GM12891 (cell line): ENCODE measurements at regions not wholly inside any gene's neighbourhood (a gene's known extent, or its start where the extent isn't known, plus 50 kb on each side); places are given as distances from the start of the nearest gene placed in this dataset.

Source experiments
- DNase-seq: peaks from one replicate; pipeline ENCODE4 v3.0.0; 2011; ENCODE audit warnings: low spot score; ENCODE audit not compliant: insufficient read length
- FAIRE-seq: peaks from 2 replicates; lab custom pipeline; 2011; peaks lifted over from hg19 to GRCh38; lab: Jason Lieb, UNC
- PAX5 ChIP-seq: IDR thresholded peaks from 2 replicates; pipeline ENCODE4 v1.6.1; 2011; ENCODE audit warnings: low read length, moderate library complexity, mild to moderate bottlenecking; ENCODE audit not compliant: insufficient read depth, severe bottlenecking
- POLR2A ChIP-seq: IDR thresholded peaks from 2 replicates; pipeline ENCODE4 v1.6.1; 2011; ENCODE audit warnings: low read depth, low read length, control low read depth
- POLR2AphosphoS5 ChIP-seq: IDR thresholded peaks from 2 replicates; pipeline ENCODE4 v1.6.1; 2011; ENCODE audit warnings: low read depth, low read length, control low read depth
- POU2F2 ChIP-seq: IDR thresholded peaks from 2 replicates; pipeline ENCODE4 v1.6.1; 2011; ENCODE audit warnings: low read depth, mild to moderate bottlenecking, control low read depth, low read length, moderate library complexity
- SPI1 ChIP-seq: IDR thresholded peaks from 2 replicates; pipeline ENCODE4 v1.6.1; 2011; ENCODE audit warnings: low read depth, low read length, control low read depth
- TAF1 ChIP-seq: IDR thresholded peaks from 2 replicates; pipeline ENCODE4 v1.6.1; 2011; ENCODE audit warnings: low read depth, low read length, control low read depth

DNA sequence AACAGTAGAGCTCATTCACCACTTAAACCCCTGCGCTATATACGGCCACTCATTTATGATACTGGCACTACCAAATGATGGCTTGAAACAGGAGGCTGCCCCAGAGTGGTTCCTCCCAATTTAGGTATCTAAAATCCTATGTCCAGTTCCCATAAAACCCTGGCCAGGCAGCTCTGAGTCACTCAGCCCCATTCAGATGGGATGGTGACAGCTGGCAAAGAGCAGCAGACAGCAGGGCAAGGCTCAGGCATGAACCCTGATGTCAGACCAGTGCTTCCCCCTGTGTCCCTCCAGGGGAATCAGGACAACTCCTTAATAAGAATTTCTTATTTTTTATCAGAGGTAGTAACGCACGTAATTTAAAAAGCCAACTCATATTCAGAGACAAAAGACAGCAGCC, 77.2 kb upstream of the RNU6-1 start:
- DNase-seq = no peak
- no peak for FAIRE-seq
- no peak for TF ChIP-seq POLR2A
- no peak for TF ChIP-seq PAX5
- TF ChIP-seq SPI1 = no peak
- no peak for TF ChIP-seq TAF1
- no peak for TF ChIP-seq POLR2AphosphoS5
- no peak for TF ChIP-seq POU2F2

DNA sequence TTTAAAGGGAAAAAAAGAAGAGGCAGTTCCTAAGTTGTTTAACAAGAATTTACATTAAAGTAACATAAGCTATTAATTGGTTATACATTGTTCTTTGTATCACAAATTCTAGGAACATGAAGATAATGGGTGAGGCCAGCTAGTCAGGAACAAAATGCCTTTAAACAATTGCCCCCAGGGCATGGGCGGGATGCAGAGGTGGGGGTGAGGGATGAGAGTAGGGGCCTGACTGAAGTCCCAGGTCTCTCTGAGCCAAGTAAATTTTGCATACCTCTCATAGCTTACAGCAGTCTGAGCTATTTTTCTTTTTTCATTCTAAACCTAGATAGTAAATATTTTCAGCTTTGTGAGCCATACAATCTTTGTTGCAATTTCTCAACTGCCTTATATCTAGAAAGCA, 77.8 kb upstream of the RNU6-1 start:
- no peak for FAIRE-seq
- no peak for DNase-seq
- no peak for TF ChIP-seq PAX5
- no peak for TF ChIP-seq POLR2AphosphoS5
- TF ChIP-seq POLR2A = no peak
- TF ChIP-seq SPI1 = no peak
- no peak for TF ChIP-seq POU2F2
- no peak for TF ChIP-seq TAF1

DNA sequence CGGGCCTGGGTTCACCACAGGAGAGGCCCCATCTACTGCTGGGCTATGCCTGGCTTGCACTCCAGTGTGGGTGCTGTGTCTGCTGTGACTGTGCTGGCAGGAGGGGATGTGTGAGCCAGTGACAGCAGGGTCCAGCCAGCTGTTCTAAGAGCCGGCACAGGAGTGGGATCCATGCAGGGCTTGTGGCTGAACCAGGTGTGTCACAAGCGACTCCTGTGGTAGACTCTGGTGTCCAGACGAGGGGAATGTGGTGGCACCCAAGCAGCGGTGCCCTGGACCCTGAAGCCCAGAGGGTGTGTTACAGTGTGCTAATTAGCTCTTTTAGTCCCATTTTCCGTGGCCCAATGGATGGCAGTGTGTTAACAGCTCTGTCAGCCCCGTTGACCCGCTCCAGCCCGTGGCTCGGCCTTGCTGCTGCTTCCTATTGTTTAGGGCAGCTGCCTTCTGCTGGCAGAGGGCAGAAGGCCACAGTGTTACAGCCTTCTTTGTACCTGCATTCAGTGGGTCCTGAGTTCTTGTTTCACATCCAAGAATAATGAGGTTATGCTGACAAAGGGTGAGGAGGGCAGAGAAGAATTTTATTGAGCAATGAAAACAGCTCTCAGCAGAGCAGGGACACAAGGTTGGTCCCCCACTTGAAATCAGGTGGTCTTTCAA, 78.5 kb upstream of the RNU6-1 start:
- DNase-seq (no peak), FAIRE-seq (no peak)
- TF ChIP-seq PAX5 (no peak), TAF1 (no peak), SPI1 (no peak), POLR2AphosphoS5 (no peak), POU2F2 (no peak), POLR2A (no peak)

DNA sequence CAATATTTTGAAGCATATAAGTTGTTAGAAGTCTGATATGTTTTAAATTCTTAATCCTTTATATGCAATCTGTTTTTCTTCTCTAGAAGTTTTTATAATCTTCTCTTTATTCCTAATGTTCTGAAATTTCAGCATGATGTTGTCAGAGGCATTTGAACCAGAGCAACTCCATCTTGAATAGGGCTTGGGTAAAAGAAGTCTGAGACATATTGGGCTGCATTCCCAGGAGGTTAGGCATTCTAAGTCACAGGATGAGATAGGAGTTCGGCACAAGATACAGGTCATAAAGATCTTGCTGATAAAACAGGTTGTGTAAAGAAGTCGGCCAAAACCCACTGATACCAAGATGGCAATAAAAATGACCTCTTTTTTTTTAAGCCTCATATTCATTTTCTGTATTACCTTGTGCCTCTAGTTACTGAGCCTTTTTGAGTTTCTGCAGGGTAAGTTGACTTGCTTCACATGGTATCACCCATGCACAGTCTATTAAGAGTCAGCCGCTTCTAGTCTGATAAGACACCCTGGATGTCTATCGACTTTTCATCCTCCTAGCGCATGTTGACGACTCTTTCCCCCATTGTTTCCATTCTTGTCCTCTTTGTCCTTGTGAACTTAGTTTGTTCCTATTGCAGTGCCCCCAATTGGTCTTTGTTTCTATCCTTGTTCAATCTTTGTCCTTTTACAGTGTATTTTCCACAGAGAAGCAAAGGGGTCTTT, 80.8 kb upstream of the RNU6-1 start:
- FAIRE-seq (no peak), DNase-seq (no peak)
- no peak for TF ChIP-seq POU2F2
- TF ChIP-seq SPI1 = no peak
- no peak for TF ChIP-seq PAX5
- TF ChIP-seq POLR2AphosphoS5 = no peak

DNA sequence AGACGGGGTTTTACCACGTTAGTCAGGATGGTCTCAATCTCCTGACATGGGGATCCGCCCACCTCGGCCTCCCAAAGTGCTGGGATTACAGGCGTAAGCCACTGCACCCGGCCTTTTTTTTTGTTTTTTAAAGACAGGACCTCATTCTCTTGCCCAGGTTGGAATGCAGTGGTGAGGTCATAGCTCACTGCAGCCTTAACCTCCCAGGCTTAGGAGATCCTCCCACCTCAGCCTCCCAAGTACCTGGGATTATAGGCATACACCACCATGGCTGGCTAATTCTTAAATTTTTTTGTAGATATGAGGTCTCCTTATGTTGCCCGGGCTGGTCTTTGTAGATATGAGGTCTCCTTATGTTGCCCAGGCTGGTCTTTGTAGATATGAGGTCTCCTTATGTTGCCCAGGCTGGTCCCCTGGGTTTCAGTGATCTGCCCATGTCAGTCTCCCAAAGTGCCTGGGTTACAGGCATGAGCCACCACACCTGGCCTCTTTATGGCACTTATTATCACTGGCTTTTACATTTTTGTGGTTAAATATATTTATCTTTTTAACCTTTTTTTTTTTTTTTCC, 82.3 kb upstream of the RNU6-1 start:
- DNase-seq = no peak
- no peak for FAIRE-seq
- TF ChIP-seq POLR2AphosphoS5 (no peak), PAX5 (no peak), TAF1 (no peak), SPI1 (no peak), POU2F2 (no peak), POLR2A (no peak)

DNA sequence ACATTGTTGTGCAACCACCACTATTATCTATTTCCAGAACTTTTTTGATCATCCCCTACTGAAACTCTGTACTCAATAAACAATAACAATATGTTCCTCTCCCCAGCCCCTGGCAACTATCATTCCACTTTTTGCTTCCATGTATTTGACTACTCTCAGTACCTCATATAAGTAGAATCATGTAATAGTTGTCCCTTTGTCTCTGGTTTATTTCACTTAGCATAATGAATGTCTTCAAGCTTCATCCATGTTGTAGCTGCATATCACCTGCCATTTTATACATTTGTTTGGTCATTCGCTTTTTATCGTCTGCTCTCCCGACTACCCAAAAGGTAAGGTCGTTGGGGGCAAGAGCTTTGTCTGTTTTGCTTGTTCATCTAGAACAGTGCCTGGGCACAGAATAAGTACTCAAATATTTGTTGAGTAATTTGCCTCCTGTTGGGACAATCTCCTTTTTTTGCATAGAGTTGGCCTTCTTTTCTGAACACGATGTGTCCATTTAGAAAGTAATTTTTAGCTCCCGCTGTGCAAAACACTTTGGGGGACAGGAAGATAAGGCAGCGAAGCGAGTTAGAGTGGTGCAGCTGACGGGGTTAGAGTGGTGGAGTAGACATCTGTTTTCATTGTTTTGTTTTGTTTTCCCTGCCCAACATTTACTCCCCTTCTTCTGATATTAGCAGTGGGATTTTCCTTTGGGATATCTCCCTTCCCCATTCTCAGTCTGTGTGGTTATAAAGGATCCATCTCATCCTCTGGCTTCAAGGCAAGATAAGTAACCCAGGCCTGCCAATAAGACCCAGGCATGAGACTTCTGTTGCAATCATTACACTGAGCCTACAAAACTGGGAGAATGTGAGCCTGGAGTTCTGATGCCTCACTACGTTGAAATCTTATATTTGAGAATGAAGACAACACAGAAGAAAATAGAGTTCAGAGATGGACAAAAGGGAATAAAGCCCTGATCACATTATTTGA, 83.4 kb upstream of the RNU6-1 start:
- TF ChIP-seq POU2F2 = no peak
- TF ChIP-seq POLR2AphosphoS5 = no peak
- TF ChIP-seq POLR2A = no peak
- TF ChIP-seq TAF1 = no peak
- no peak for TF ChIP-seq SPI1
- peak; percentile 5 for FAIRE-seq
- DNase-seq = no peak

DNA sequence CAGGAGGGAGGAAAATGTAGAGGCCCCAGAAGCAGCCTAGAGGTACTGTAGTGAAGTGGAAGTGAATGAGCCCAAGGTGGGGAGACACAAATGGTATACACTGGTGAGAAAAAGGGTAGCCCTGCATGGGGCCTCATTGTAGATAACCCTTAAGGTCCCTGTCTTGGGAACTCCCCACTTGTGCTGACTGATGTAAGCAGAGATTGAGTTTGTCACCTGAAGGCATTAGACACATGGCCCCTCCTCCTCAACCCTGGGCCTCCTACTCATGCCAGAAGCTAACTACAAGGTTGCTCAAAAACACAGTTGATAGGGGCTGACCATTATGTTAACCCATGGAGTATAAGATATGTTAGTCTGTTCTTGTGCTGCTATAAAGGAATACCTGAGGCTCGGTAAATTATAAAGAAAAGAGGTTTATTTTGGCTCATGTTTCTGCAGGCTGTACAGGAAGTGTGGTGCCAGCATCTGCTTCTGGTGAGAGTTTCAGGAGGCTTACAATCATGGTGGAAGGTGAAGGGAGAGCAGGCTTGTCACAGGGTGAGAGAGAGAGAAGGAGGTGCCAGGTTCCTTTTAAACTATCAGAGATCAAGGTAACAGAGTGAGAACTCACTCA, 84.6 kb upstream of the RNU6-1 start:
- no peak for FAIRE-seq
- no peak for DNase-seq
- TF ChIP-seq POU2F2 = no peak
- no peak for TF ChIP-seq POLR2A
- TF ChIP-seq TAF1 = no peak
- no peak for TF ChIP-seq PAX5
- no peak for TF ChIP-seq POLR2AphosphoS5
- TF ChIP-seq SPI1 = no peak

DNA sequence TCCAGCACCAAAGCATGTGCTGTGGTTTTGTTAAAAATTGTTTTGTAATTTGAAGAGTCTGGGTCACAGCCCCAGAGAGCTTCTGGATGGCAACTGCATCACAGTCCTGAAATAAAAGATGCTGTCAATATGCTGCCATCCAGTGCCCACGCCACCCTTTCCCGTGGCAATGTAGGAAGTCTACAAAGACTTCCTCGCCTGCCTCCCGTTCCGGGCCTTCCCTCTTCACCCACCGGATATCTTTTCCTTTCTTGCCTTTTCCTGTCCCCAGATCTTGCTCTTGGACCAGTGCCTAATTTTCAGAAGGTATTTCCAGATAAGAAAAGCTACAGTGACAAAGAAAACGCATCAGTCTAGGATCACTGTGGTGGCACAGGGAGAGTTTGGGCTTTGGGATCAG, 85.3 kb upstream of the RNU6-1 start:
- FAIRE-seq = no peak
- no peak for DNase-seq
- TF ChIP-seq SPI1 (no peak), POLR2A (no peak), PAX5 (no peak), POU2F2 (no peak), POLR2AphosphoS5 (no peak), TAF1 (no peak)

DNA sequence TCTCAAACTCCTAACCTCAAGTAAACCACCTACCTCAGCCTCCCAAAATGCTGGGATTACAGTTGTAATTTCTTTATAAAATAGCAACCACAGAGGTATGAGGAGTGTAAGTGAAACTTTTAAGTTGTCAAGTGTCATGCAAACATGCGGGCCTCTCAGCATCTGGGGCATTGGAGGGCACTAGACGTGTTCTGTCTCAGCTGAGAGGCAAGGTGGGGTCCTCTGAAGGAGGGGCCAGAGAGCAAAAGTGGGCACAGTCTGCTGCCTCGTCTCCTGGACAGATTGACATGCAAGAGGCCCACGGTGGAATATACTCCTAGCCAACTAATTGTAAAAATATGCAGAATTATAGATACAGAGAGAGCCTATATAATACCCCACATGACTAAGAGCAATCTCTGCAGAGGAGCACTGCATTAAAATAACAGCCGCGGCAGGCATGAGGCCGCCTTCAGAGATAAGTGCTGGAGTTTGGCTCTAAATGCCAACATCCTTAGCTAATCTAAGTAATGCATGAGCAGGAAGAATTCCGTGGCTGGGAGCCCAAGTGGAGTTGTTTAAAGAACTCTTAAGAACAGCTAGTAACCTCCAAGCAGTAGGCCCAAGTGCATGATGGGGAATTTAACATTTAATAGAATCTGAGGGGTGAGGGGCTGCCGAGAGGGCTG, 87.8 kb upstream of the RNU6-1 start:
- DNase-seq (no peak), FAIRE-seq (no peak)
- no peak for TF ChIP-seq POU2F2
- no peak for TF ChIP-seq POLR2AphosphoS5
- TF ChIP-seq SPI1 = no peak
- no peak for TF ChIP-seq PAX5
- no peak for TF ChIP-seq POLR2A
- no peak for TF ChIP-seq TAF1
